ENCODE measurements at regions not wholly inside any gene's neighbourhood (a gene's known extent, or its start where the extent isn't known, plus 50 kb on each side); places are given as distances from the start of the nearest gene placed in this dataset.

DNA sequence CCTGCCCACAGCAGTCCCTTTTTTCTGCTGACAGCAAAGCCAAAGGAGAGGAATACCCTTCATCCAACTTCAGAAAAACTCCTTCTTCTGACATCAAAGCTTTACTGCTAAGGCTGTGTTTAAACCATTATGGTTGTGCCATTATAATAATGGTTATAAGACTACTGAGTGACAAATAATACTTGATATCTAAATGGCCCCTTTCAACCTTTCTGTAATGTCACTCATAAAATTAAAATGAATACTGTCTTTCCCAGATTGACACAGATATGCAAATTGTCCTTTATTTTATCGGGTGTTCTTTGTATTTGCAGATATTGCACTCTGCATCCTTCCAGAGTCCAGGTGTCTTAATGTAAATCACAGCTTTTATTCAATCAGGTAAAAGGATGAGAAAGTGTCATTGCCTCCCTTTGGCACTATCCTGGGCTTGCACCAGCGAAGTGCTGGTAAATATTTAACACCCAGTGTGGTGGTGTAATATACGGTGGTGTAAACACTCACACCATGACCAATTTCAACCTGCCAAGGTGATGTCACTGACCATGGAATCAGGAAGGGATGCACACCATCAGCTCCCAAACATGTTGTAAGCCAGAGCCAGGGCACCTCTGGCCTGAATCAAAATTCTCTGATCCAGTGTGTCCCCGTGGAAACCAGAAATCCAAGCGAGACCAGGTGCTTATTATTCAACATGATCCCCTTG, 139.4 kb upstream of the TENM3 start:
- DNase-seq = no peak

DNA sequence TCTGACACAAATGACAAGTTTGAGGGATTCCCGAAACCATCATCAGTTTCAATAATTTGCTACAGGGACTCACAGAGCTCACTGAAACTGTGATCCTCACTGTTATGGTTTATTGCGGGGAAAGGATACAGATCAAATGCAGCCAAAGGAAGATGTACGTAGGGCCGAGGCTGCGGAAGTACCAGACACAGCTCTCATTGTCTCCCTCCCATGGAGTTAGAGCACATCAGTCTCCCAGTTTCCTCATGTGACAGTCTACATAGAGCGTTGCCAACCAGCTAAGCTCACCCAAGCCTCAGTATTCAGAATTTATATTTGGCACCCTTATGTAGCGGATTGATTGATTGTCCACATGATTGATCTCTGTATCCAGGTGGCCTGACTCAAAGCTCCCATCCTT, 137.8 kb upstream of the TENM3 start:
- DNase-seq = no peak

DNA sequence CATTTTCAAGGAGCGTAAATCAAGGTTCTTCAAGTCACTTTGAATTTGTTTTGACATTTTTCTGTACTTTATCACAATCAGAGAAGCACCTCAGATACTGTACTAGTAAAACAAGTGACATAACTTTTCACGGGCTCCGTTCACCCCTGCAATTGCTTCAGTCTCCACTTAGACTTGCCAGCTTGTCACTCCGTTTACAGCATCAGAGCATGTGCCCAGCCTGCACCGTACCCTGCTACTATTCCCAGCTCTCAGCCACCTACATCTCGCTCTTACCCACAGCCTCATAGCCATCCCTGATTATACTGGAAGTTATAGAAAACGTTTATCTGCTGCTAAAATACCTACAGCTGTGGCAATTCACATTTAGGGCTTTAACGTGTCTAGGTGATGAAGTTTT, 135.3 kb upstream of the TENM3 start:
- DNase-seq = no peak

DNA sequence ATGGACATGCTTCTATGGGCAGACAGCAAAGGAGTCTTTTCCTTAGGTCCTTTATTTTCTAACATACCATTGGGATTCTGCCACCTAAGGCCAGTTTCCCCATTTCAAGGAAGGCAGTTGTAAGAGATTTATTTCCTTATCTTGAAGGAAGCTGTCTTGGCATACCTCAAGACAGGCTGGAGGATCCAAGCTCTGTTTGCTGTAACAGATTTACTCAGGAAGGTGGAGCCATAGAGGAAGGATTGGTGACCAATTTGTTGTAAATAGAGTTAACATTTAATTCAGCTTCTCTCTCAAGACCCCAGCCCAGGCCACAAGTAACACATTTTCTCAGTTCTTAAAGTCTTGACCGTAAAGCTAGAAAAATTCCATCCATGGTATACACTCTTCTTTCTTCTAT, 131.6 kb upstream of the TENM3 start:
- DNase-seq = no peak

DNA sequence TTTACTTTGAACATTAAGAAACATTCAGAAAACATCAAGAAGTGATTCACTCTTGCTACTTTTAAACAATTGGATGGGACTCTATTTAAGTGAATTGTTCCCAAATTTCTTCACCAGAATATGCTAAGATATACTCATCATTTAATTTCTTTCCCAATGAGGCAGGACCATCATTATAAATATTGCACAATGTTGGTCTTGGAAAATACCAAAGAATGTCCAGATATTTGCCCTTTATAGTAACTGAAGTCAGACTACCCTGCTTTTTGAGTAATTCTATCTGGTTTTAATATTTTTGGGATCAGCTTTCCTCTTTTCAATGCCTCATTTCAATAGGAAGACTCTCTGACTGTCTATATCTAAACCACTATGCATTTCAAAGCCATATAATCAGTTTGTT, 129.4 kb upstream of the TENM3 start:
- no peak for DNase-seq

DNA sequence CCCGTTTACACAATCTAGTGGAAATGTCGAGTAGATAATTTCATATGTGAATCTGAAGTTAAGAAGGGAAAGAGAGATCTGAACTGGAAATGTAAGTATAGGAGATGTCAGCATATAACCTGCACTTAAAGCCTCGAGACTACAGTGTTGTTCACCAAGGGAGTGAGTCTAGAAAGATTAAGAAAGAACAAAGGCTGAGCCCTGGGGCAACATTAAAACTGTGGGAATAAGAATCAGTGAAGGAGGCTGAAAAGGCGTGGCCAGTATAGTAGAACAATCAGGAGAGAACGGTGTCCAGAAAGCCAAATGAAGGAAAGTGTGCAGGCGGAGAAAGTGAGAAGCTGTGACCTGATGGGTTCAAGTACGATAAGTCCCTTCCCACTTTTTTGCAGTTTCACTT, 118.8 kb upstream of the TENM3 start:
- DNase-seq = no peak

DNA sequence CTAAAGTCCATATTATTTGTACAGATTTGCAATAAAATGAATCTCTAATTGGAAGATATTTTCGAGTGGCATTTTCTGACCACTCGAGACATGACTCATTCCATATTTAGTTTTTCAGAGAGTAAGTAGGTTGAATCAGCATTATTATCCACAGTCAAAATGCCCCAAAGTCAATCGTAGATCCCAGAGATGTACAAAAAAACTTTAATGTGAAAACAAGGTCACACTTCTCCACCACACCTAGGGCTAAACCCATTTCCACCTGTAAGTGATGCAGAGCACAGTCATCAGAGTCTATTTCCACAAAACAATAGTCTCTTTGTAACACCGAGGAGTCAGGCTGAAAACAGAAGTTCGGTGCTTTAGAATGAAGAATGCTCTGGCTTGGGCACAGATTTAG, 117.1 kb upstream of the TENM3 start:
- DNase-seq = no peak

DNA sequence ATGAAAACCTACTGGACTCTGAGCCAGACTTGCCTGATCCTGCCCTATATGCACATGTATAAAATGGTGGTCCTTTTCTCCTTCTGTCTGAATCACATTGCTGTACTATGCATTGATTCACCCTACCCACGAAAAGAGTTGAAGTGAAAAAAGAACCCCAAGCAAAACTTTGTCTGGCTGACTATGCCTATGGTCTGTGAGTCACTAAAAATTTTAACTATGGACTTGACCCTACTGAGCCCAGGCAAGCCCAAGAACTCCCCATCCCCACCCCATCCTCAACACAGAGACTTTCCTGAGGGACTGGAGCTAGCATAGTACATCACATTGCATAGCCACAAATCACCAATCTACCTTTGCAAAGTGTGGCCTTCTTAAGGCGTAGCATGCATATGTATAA, 116.6 kb upstream of the TENM3 start:
- DNase-seq = no peak

DNA sequence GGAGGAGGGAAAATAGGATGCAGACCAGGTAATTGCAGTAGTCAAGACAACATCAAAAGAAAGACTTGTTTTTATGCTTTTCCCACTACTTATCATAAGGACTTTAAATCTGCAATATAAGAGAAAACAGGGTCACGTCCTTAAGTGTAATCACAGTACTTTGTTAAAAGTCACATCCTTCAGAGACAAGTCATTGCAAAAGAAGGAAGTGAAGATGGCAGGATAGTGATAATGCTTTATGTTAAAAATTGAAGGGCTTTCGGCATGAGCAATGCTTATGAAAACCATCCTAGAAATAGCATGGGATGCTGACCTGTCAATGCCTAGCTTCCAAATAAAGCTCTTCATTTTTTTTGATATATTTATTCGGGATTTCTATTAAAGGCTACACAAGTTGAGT, 110.2 kb upstream of the TENM3 start:
- no peak for DNase-seq

DNA sequence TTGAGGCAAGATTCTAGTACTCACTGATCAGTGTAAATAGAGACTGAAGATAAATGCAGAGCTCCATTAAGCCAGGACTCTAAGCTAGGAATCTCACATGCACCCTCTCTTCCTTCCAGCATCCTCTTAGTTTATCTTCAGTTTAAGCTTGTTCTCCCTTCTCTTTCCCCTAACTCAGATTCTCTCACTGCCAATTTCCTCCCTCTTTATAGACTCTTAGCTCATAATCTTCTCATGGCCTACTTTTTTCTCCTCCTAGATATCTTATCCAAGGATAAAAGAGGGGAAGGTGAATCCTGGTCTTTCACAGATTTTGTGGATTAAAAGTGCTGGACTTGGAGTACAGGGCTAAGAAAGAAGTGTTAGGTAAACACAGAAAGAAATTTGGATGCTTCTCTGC, 108.9 kb upstream of the TENM3 start:
- no peak for DNase-seq

DNA sequence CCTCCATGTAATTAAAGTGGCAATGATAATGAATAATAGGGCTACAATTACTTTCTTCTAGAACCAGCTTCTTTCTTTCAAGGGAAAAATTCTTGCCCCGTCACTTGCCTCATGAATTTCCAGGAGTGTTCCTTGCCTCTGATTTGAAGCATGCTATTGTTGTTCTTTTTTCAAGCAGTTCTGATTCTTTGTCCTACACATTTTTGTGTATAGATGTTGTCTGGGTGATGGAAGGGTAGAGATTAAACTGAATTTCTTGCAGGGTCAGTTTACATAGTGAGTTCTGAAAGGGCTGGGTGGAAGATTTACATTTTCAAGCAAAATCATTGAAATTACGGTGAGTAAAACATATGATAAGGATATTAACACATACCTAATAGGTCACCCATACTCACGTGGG, 107.0 kb upstream of the TENM3 start:
- DNase-seq = no peak

DNA sequence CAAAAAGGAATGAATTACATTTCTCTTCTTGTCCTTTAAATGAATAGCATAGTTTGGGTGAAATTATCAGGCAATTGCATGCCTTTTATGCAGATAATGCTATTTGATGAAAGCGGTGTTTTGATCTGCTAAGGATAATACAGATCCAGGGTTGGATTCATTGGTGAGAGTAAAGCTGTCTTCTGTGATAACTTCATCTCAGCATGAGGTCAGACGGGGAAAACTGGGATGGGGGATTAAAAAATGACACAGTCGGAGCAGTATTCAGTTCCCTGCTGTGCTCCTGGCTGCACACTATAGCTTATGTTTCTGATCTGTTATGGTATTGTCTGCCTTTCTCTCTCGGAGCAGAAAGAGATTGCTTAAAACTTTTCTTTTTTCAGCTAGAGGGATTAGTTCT, 105.9 kb upstream of the TENM3 start:
- no peak for DNase-seq

DNA sequence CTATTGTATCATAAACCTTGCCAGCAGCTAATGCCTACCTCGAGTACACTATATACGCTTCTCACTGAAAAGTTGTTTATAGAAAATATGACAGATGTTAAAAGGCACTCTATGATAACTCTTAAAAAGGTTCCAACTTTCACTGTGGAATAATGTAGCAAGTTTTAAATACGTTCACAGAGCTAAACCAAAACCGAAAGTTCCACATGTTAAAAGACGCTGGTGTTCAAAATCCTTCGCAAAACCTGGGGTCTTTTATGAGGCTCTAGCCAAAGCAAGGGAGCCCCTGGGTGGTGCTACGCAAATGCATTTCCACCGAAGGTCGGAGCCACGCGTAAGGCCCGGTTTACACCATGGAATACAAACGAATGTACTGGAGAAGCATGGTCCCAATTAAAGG, 103.7 kb upstream of the TENM3 start:
- DNase-seq = no peak

DNA sequence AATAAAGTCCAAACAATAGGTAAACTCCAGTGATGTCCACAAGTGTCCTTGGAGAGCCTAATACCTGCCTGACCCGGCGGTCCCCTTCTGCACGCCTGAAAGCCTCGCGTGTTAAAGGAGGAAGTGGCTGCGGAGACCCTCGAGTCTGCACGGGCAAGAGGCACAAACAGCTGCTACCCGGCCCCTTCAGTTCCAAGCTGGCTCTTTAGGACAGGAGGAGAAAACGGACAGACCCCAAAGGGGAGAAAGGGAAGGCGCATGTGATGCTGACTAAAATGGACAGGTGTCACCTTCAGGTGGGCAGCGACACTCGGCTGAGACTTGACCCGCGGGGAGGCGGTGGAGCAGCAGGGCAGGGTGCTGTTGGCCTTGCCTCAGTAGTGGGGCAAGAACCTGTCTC, 102.7 kb upstream of the TENM3 start:
- no peak for DNase-seq

DNA sequence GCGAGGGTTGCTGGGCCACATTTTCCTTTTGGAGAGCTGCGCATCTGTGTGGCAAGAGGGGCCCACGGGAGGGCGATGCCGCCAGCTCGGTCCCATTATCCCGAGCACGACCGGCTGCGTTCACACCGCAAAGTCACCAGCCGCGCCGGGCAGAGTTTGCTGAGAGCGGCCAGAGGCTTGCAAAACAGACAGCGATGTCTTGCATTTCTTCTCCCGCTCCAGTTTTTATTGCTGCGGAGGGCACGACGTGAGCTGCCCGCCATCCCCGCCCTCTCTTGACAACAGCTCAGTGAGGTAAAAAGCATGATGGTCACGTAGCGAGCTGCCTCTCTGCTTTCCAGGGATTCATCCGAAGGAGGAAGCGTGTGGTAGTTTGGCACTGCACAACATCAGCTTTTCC, 102.1 kb upstream of the TENM3 start:
- peak; percentile 31 for DNase-seq

DNA sequence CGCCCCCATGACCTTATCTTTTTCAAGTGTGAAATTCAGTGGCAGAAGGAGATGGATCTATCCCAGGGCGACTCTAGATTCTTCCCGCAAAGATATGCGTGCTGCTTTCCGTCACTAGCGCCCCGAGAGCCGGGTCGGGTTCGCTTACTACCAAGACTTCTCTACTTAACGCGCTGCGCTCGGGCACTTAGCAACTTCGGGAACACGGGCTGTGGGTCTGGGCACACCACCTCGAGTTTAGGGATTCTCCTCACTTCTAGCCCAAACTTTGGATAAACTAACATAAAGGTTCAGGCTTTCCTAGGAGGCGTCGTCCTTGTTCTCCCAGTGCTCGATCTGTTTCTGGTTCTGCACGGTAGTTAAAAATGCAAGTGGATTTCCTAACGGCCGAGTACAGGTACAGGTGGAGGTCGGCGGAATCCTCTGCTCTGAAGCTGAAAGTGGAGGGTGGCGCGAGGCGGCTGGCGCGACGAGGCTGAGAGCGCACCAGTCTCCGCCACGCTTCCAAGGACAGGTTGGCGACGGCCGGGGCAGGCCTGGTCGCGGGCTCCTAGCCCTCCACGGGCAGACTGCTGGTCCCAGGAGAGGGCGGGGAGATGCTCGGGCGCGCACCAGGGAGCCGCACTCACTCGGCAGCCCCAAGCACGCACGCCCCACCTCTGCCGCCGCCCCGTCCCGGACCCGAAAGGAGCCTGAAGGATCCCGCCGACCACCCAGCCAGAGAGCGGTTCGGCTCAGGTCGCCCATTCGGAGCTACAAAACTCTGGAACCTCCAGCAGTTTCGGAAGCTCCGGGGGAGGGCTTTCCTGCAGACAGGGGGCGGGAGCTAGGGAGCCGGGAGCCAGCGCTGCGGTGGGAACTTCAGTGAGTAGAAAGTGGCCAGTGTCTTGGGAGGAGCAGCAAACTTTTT, 100.8 kb upstream of the TENM3 start:
- peak; percentile 58 for DNase-seq

DNA sequence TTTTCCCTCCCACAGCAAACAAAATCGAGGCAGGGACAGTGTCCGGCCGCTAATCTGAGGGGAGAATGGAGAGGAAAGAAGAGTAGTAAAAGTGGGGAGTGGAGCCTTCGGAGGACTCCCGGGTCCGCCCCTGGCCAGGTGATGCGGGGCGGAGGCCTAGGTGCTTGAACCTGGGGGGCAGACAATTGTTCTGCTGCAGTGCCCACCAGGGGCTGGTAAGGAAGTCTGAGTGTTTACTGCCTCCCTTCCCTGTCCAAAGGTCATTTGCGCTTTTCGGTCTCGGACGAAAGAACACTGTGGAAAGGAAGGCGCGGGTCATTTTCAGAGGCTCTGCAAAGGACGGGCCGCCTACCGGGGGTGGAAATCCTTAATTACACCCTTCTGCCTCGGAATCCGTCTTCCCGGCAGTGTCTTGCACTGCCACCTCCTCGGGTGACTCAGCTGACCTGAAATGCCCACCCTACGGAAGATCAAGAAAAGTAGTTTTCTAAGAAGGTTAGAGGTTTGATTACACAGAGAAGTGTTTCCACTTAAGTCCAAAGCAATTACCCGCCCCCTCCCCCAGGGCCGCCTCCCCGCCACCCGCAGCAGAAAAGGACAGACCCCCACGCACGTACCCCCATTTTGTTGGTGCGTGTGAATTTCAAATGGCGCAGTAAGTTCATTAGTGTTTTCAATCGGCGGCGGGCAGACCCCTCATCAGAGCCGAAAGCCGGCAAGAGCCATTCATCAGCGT, 99.9 kb upstream of the TENM3 start:
- DNase-seq = peak; percentile 37

DNA sequence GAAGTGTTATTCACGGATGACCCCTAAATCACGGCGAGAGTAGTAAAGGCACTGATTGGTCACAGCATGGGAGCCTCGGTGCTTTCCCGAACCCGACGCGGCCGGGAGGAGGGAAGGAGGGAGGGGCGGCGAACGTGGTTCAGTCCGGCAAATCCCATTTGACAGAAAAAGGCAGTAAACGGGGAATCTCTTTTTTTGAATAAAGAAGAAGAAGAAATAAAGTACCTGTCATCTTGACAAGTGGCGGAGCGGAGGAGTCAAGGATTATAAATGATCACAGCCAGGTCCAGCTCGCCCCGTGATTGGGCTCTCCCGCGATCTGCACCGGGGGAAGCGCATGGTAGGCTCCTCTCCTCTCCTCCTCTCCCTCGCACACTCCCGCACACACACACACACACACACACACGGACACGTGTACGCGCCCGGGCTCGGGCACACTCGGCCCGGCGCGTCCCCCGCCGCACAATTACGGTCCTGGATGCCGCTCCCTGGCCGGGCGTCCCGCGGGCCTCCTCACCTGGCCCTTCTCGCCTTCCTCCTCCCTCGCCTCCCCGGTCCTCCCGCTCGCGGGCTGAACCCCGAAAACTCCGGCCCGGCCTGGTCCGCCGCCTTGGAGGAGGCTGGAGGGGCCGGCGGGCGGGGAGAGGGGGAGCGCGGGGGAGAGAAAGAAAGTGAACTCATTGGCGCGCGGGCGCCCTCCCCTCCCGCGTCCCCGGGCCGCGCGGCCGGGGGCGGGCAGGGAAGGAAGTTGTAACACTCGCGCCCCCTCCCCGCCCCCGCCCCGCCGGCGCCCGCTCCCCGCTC, 99.2 kb upstream of the TENM3 start:
- DNase-seq = peak; percentile 74

DNA sequence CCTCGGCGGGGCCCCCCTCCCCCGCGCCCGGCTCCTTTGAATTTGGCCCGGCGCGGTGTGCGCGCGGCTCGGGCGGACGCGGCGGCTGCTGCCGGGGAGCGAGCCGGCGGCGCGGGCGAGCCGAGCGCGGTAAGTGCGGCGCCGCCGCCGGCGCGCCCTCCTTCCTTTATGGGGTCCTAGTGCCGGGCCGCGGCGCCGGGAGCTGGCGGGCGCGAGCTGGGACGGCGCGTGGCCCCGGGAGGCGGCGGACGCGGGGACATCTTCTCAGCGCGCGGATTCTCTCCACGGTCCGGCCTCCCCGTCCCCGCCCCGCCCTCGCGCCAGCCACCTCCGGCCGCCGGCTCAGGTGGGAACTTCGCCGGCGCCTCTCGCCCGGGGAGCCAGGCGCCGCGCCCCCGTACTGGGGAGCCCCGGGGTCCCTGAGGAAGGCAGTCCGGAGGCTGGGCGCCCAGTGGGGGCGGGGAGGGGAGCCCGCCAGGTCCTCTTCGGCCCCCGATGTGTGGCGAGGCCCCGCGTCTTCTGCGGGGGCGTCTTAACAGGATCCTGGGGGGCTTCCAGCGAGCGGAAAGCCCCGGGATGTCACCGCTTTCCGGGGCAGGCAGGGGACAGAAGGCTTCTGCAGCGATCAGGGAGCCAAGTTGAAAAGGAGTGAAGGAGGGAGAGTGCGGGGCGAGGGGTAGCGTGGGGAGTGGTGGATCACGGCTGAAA, 98.4 kb upstream of the TENM3 start:
- peak; percentile 36 for DNase-seq

DNA sequence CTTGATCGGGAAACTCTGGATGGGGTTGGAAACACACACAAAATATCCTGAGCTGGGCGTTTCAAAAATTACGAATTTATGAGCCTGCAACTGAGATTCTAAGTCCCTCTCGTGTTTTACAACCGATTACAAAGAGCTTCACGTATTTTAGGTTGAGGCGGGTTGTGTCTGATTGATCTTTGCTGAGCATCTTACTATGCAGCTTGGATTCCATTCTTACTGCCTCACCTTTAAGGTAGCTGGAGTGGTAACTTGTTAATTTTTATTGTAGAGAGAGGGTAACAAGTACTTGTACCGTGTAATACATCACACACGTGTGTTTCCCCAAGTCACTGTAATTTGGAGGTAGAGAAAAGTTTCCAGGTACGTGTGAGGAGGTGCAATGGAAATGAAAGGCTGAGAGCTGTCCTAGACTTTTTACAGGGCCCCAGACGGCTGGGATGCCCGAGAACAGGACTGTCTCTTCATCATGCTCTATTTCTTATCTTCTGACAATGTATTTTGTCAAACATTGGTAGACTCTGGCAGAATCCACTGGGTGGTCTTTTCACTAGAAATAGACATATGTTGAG, 97.8 kb upstream of the TENM3 start:
- peak; percentile 40 for DNase-seq

DNA sequence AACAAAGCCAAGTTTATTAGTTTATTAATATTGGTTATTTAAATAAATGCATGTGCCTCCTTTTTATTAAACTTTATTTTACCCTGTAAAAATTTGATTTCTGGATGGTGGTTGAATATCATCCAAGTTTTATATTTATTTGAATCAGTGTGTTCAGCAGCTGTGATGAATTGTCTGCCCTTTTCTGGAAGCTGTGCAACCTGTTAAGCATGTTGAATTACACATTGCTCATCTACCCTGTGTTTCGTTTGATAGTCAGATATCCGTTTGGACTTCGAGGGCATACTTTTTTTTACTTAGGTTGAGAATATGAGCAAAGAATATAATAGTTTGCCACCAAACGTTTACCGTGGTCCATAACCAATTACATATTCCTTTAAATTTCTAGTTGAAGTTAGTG, 95.8 kb upstream of the TENM3 start:
- no peak for DNase-seq

All from left kidney (tissue), 1 donor.